Gastrocnemius medialis (tissue), 4 donors: ENCODE measurements at regions not wholly inside any gene's neighbourhood (a gene's known extent, or its start where the extent isn't known, plus 50 kb on each side); places are given as distances from the start of the nearest gene placed in this dataset.

Experiments
- POLR2A ChIP-seq, 2 donors: fragments of 450-650 bp; IDR thresholded peaks; one replicate each; pipeline ENCODE4 v1.6.1; 2017; ENCODE audit warnings: antibody characterized with exemption in 2 of 2, mild to moderate bottlenecking in 2 of 2, moderate library complexity in 2 of 2
- TF ChIP-seq, protein P1 (sequence below), 5 experiments: fragments of 450-650 bp in 3 of 5; fragments of 200-600 bp in 2 of 5; sonication (generic) in 2 of 5; IDR thresholded peaks in 4 of 5; conservative IDR thresholded peaks in 1 of 5; 1 replicate in 4 of 5; 2 replicates in 1 of 5; pipeline ENCODE4 v1.5.1; 2016 to 2019; ENCODE audit warnings: antibody characterized with exemption in 5 of 5, mild to moderate bottlenecking in 3 of 5, moderate library complexity in 3 of 5

- TF ChIP-seq, protein P1, sequence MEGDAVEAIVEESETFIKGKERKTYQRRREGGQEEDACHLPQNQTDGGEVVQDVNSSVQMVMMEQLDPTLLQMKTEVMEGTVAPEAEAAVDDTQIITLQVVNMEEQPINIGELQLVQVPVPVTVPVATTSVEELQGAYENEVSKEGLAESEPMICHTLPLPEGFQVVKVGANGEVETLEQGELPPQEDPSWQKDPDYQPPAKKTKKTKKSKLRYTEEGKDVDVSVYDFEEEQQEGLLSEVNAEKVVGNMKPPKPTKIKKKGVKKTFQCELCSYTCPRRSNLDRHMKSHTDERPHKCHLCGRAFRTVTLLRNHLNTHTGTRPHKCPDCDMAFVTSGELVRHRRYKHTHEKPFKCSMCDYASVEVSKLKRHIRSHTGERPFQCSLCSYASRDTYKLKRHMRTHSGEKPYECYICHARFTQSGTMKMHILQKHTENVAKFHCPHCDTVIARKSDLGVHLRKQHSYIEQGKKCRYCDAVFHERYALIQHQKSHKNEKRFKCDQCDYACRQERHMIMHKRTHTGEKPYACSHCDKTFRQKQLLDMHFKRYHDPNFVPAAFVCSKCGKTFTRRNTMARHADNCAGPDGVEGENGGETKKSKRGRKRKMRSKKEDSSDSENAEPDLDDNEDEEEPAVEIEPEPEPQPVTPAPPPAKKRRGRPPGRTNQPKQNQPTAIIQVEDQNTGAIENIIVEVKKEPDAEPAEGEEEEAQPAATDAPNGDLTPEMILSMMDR (IDR thresholded peaks at IDR 0.05 in 4 of 5, conservative IDR thresholded peaks at IDR 0.05 in 1 of 5): no peak
- no peak for TF ChIP-seq POLR2A (IDR thresholded peaks at IDR 0.05)
Observed at GRCh38 chr1:98164509-98164908, 243.7 kb upstream of the DPYD start.
